IPS-15b (cell line): ENCODE measurements at regions not wholly inside any gene's neighbourhood (a gene's known extent, or its start where the extent isn't known, plus 50 kb on each side); places are given as distances from the start of the nearest gene placed in this dataset.

Experiments
- H3K27me3 ChIP-seq: one replicate; pipeline ENCODE4 v1.6.1; 2013; ENCODE audit warnings: low read length; ENCODE audit not compliant: control insufficient read depth, insufficient read depth
- H3K36me3 ChIP-seq: one replicate; pipeline ENCODE4 v1.6.1; 2013; ENCODE audit warnings: low read length; ENCODE audit not compliant: control insufficient read depth, insufficient read depth
- H3K4me1 ChIP-seq: one replicate; pipeline ENCODE4 v1.6.1; 2013; ENCODE audit warnings: mild to moderate bottlenecking, low read length; ENCODE audit not compliant: control insufficient read depth, insufficient read depth
- H3K4me3 ChIP-seq: one replicate; pipeline ENCODE4 v1.5.1; 2013; ENCODE audit warnings: low read depth, low read length
- H3K9ac ChIP-seq: one replicate; pipeline ENCODE4 v1.6.1; 2013; ENCODE audit warnings: low read depth, mild to moderate bottlenecking, low read length
- H3K9me3 ChIP-seq: one replicate; pipeline ENCODE4 v1.6.1; 2013; ENCODE audit warnings: mild to moderate bottlenecking, low read length; ENCODE audit not compliant: control insufficient read depth, insufficient read depth

- Histone ChIP-seq H3K4me1 (no peaks in the 10 kb centered on the region), H3K9me3 (no peaks in the 10 kb centered on the region), H3K27me3 (no peaks in the 10 kb centered on the region), H3K9ac (no peak overlapping the region), H3K4me3 (no peak overlapping the region), H3K36me3 (no peaks in the 10 kb centered on the region)
These were observed 569.3 kb downstream of the TDRD15 start for GRCh38 chr2:21693081-21693480.

DNA sequence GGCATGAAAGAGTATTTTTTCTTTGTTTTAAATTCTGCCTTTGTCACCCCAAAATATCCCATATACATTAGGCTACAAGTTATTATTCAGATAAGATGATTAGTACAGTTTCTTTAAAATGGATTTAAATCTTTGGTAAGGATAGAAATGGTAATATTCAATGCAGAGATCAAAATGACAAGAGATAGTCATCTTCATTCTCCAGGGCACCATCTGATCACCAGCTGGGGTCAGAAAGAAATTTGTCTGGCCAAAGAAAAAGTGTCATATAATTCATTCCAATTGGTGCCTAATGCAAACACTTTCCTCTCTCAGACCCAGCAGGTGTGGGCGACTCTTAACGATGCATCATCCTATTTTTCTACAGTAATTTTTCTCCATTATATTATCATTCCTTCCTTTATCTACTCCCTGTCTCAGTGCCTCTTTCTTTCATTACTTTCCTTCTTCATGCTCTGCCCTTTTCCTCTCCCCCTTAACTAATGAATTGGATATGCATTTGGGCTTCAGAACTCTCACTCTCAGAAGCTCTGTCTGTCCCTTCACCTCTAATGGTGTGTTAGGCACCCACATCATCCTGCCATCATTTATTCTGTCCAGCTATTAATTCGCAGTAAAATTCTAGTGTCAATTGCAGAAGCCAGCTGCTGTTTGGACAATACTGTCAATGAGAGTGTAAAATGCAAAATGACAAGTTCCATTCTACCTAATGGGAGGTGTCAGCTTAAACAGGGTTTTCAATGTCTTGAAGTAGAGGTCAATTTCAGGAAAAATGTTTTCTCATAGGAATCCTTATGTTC lies 570.5 kb downstream of the TDRD15 start:
- Histone ChIP-seq H3K9me3 (no peaks in the 10 kb centered on the region), H3K36me3 (no peaks in the 10 kb centered on the region), H3K27me3 (no peaks in the 10 kb centered on the region), H3K4me3 (no peak overlapping the region), H3K9ac (no peak overlapping the region), H3K4me1 (no peaks in the 10 kb centered on the region)

DNA sequence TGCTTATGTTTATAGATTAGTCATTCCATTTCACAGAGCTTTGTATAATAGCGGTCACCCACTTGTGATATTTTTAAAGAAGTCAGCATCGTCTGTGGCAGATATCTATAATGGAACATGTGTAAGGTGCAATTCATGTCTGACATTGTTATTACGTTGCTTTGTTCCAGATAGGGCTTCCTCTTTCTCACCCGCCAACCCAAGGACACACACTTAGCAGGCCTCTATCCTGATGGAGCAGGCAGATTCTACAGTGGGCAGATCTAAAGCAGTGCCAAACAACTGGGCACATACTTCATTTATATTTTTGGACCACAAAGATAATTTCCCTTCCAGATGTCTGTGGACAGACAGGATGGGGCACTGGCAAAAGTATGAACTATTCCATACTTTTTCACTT lies 573.1 kb downstream of the TDRD15 start:
- H3K9ac ChIP-seq = no peak overlapping the region
- no peaks in the 10 kb centered on the region for H3K27me3 ChIP-seq
- no peaks in the 10 kb centered on the region for H3K36me3 ChIP-seq
- no peak overlapping the region for H3K4me3 ChIP-seq
- no peaks in the 10 kb centered on the region for H3K9me3 ChIP-seq
- no peaks in the 10 kb centered on the region for H3K4me1 ChIP-seq

DNA sequence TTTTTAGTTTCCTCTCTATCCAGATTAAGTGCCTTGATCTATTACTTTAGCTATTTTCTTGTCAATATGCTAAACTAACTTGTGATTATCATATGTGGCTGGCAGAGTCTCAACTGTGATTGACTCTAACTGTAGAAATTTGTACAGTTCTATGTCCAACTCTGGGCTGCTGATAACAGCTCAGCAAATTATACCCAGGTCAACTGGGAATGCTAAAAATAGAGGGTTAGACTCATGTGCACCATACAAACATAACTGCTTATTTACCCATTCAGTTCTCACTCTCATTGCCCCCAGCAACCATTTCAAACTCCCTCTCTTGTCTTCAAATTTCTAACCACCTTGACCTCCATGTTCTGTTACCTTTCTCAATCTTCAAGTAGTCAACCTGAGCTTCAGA lies 576.9 kb downstream of the TDRD15 start:
- Histone ChIP-seq H3K36me3 (no peaks in the 10 kb centered on the region), H3K4me3 (no peak overlapping the region), H3K27me3 (no peaks in the 10 kb centered on the region), H3K9ac (no peak overlapping the region), H3K4me1 (no peaks in the 10 kb centered on the region), H3K9me3 (no peaks in the 10 kb centered on the region)

DNA sequence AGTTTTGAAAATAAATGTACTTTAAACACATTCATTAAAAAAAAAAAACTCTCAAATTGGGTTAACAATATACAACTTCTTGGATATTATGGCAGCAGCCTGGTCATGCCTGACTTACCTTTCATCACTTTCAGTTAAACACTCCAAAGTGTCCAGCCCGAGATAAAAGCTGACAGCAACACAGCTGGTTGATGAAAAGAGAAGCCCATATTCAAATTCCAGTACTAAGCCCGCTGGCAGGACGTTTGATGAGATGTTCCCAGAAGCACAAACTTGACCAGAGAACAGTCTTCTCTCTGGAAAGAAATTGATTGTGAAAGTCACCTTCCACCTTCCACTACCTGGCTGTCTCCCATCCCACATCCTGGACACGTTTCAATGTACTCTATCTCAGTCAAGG lies 586.3 kb downstream of the TDRD15 start:
- H3K4me1 ChIP-seq = no peaks in the 10 kb centered on the region
- H3K4me3 ChIP-seq = no peak overlapping the region
- H3K9me3 ChIP-seq = no peaks in the 10 kb centered on the region
- no peaks in the 10 kb centered on the region for H3K27me3 ChIP-seq
- no peaks in the 10 kb centered on the region for H3K36me3 ChIP-seq
- no peak overlapping the region for H3K9ac ChIP-seq

- no peaks in the 10 kb centered on the region for H3K36me3 ChIP-seq
- no peak overlapping the region for H3K9ac ChIP-seq
- no peaks in the 10 kb centered on the region for H3K9me3 ChIP-seq
- no peak overlapping the region for H3K4me3 ChIP-seq
- no peaks in the 10 kb centered on the region for H3K27me3 ChIP-seq
- no peaks in the 10 kb centered on the region for H3K4me1 ChIP-seq
These were observed 586.7 kb downstream of the TDRD15 start for GRCh38 chr2:21710496-21710895.

- H3K4me3 ChIP-seq = no peak overlapping the region
- H3K36me3 ChIP-seq = no peaks in the 10 kb centered on the region
- no peak overlapping the region for H3K9ac ChIP-seq
- no peaks in the 10 kb centered on the region for H3K9me3 ChIP-seq
- no peaks in the 10 kb centered on the region for H3K4me1 ChIP-seq
- no peaks in the 10 kb centered on the region for H3K27me3 ChIP-seq
These were observed 592.1 kb downstream of the TDRD15 start for GRCh38 chr2:21715887-21716286.

- Histone ChIP-seq H3K9ac (no peak overlapping the region), H3K27me3 (no peaks in the 10 kb centered on the region), H3K36me3 (no peaks in the 10 kb centered on the region), H3K9me3 (no peaks in the 10 kb centered on the region), H3K4me3 (no peak overlapping the region), H3K4me1 (no peaks in the 10 kb centered on the region)
These were observed 603.3 kb downstream of the TDRD15 start for GRCh38 chr2:21727101-21727500.

DNA sequence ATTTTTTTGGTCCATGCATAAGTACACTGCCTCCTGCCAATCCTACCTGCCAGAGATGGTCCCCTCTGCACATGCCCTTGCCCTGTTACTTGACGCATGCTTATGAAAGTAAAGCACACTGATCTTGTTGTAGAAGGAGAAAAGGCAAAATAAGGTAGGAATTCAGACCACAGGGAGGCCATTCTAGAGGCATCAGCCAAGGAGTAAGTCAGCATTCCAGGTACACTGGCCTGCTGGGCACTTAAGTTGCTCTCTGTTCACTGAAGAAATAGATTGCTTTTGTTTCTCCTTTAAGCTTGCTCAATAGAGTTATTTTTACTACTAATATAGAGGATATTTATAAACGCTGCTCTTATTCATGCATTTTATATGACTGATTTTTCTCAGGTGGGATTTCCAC lies 604.4 kb downstream of the TDRD15 start:
- Histone ChIP-seq H3K9me3 (no peaks in the 10 kb centered on the region), H3K27me3 (no peaks in the 10 kb centered on the region), H3K9ac (no peak overlapping the region), H3K36me3 (no peaks in the 10 kb centered on the region), H3K4me1 (no peaks in the 10 kb centered on the region), H3K4me3 (no peak overlapping the region)

- no peak overlapping the region for H3K4me3 ChIP-seq
- no peaks in the 10 kb centered on the region for H3K9me3 ChIP-seq
- no peaks in the 10 kb centered on the region for H3K4me1 ChIP-seq
- H3K36me3 ChIP-seq = no peaks in the 10 kb centered on the region
- H3K27me3 ChIP-seq = no peaks in the 10 kb centered on the region
- H3K9ac ChIP-seq = no peak overlapping the region
These were observed 606.4 kb downstream of the TDRD15 start for GRCh38 chr2:21730141-21730540.

DNA sequence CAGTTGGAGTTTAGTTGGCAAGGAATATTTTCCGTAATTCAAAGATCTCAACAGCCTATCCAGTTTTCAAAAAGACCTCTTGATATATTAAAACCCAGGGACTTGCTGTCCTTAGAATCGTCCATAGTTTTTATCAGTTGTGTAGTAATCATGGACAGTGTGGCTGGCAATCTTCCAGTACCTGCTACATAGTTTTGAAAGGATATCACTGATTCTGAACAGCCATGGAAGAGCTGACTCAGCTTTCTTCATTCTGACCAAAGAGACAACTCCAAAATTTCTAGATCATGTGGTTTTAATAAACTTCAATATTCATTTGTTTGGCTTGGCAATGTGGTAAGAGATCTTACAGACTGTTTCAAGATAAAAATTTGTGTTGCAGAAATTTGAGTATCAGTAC lies 616.7 kb downstream of the TDRD15 start:
- Histone ChIP-seq H3K9ac (no peak overlapping the region), H3K4me3 (no peak overlapping the region), H3K4me1 (no peaks in the 10 kb centered on the region), H3K36me3 (no peaks in the 10 kb centered on the region), H3K27me3 (no peaks in the 10 kb centered on the region), H3K9me3 (no peaks in the 10 kb centered on the region)

DNA sequence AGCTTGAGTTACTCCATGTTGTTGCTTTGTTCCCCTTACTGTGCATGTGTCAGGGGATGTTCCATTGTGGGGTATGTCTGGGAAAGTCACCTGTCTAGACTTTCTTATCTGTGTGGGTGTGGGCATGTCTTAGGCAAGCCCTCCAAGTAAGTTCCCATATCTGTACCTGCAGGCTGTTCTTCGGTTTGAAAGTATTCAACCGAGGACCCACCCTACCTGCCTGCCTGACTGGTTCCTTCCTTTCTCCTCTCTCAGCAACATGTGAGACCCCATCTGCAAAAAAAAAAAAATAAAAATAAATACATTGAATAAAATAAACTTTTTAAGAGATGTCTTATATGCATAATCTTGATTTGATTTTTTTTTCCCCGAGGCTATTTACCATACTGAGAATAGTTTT lies 622.7 kb downstream of the TDRD15 start:
- H3K36me3 ChIP-seq = no peaks in the 10 kb centered on the region
- no peaks in the 10 kb centered on the region for H3K27me3 ChIP-seq
- no peaks in the 10 kb centered on the region for H3K4me1 ChIP-seq
- H3K9ac ChIP-seq = no peak overlapping the region
- H3K9me3 ChIP-seq = peaks cover 4% of the 10 kb centered on the region
- H3K4me3 ChIP-seq = no peak overlapping the region
